Activated CD8-positive, alpha-beta memory T cell treated with anti-CD3 and anti-CD28 coated beads for 4 hours (primary cell): ENCODE measurements at regions not wholly inside any gene's neighbourhood (a gene's known extent, or its start where the extent isn't known, plus 50 kb on each side); places are given as distances from the start of the nearest gene placed in this dataset.
"Not testable (repeated sequence)": the region's sequence is repeated elsewhere in the genome, so short reads cannot be mapped to it uniquely, and the experiment has no call there.

Experiments
- DNase-seq, 2 donors: peaks; one replicate each; pipeline ENCODE4 v3.0.0-alpha.2; 2020; ENCODE audit warnings: low read depth in 2 of 2

- not testable (repeated sequence) for DNase-seq
Observed at GRCh38 chr12:54799966-54800365, 54.4 kb upstream of the MUCL1 start.

GRCh38 chr12:54798651-54799050 is 55.7 kb upstream of the MUCL1 start:
- no peak for DNase-seq

GRCh38 chr12:54796991-54797390 is 57.3 kb upstream of the MUCL1 start:
- DNase-seq: no peak

GRCh38 chr12:54795644-54796043 is 58.7 kb upstream of the MUCL1 start:
- no peak for DNase-seq

- DNase-seq: no peak
Observed at GRCh38 chr12:54786081-54786480, 68.2 kb upstream of the MUCL1 start.

- DNase-seq: no peak
Observed at GRCh38 chr12:54784115-54784514, 70.2 kb upstream of the MUCL1 start.

GRCh38 chr12:54777031-54777430 is 77.3 kb upstream of the MUCL1 start:
- not testable (repeated sequence) for DNase-seq

GRCh38 chr12:54773593-54773992 is 80.7 kb upstream of the MUCL1 start:
- no peak for DNase-seq

- DNase-seq: no peak
Observed at GRCh38 chr12:54765652-54766051, 88.7 kb upstream of the MUCL1 start.

- no peak for DNase-seq
Observed at GRCh38 chr12:54762390-54762789, 91.9 kb upstream of the MUCL1 start.

GRCh38 chr12:54759751-54760150 is 94.6 kb upstream of the MUCL1 start:
- DNase-seq: no peak

GRCh38 chr12:54751493-54751892 is 102.8 kb upstream of the MUCL1 start:
- no peak for DNase-seq

GRCh38 chr12:54749191-54749818 is 101.1 kb upstream of the DCD start:
- peak; percentile 10 to 26 for DNase-seq

- DNase-seq: no peak
Observed at GRCh38 chr12:54744590-54744989, 96.4 kb upstream of the DCD start.

- DNase-seq: no peak
Observed at GRCh38 chr12:54740882-54741281, 92.7 kb upstream of the DCD start.

GRCh38 chr12:54736549-54736948 is 88.4 kb upstream of the DCD start:
- DNase-seq: no peak

- no peak for DNase-seq
Observed at GRCh38 chr12:54734196-54734950, 86.2 kb upstream of the DCD start.

- DNase-seq: no peak
Observed at GRCh38 chr12:54725233-54725843, 77.2 kb upstream of the DCD start.

- no peak for DNase-seq
Observed at GRCh38 chr12:54723379-54724256, 75.5 kb upstream of the DCD start.

- no peak for DNase-seq
Observed at GRCh38 chr12:54721312-54721711, 73.1 kb upstream of the DCD start.

- no peak for DNase-seq
Observed at GRCh38 chr12:54719691-54720090, 71.5 kb upstream of the DCD start.

- DNase-seq: no peak
Observed at GRCh38 chr12:54716261-54716660, 68.1 kb upstream of the DCD start.
